CD4-positive, CD25-positive, alpha-beta regulatory T cell (primary cell): ENCODE measurements at regions not wholly inside any gene's neighbourhood (a gene's known extent, or its start where the extent isn't known, plus 50 kb on each side); places are given as distances from the start of the nearest gene placed in this dataset.
A peak's percentile ranks its signal among the peaks of the same experiment; 100 is the strongest.

Experiments used
- ATAC-seq, 2 donors: fragments of 150-1000 bp; cut with Tn5 transposase; one replicate each; pipeline ENCODE4 v1.10.0; 2021; ENCODE audit warnings: low read depth in 2 of 2, moderate number of reproducible peaks in 2 of 2, moderate library complexity in 1 of 2
- DNase-seq, 3 donors: peaks; one replicate each; pipeline versions ENCODE4 v3.0.0 to v3.0.0-alpha.2; 2012 to 2022; ENCODE audit warnings: mixed read lengths in 1 of 3
- H3K27ac ChIP-seq: one replicate; pipeline ENCODE4 v1.7.0; 2013; ENCODE audit warnings: mild to moderate bottlenecking, low read length; ENCODE audit not compliant: insufficient read depth, poor library complexity, severe bottlenecking
- H3K27me3 ChIP-seq: one replicate; pipeline ENCODE4 v1.7.0; 2013; ENCODE audit warnings: low read length; ENCODE audit not compliant: control insufficient read depth, insufficient read depth
- H3K36me3 ChIP-seq: one replicate; pipeline ENCODE4 v1.7.0; 2013; ENCODE audit warnings: mild to moderate bottlenecking, low read length, moderate library complexity; ENCODE audit not compliant: control insufficient read depth, insufficient read depth
- H3K4me1 ChIP-seq: 2 replicates; pipeline ENCODE4 v1.7.0; 2013; ENCODE audit warnings: mild to moderate bottlenecking, low read length; ENCODE audit not compliant: insufficient read depth, control insufficient read depth, poor library complexity, severe bottlenecking
- H3K4me3 ChIP-seq: one replicate; pipeline ENCODE4 v1.7.0; 2013; ENCODE audit warnings: low read depth, mild to moderate bottlenecking, low read length, moderate library complexity
- H3K9me3 ChIP-seq, 2 experiments: 1 replicate in 1 of 2; 2 replicates in 1 of 2; pipeline ENCODE4 v1.7.0; 2013; ENCODE audit warnings: low read length in 2 of 2, mild to moderate bottlenecking in 1 of 2, moderate library complexity in 1 of 2; ENCODE audit not compliant: control insufficient read depth in 2 of 2
- H3K27ac Mint-ChIP-seq, 3 donors: one replicate each; pipeline ENCODE4 v1.8.0; 2020 to 2022; ENCODE audit warnings: mild to moderate bottlenecking in 3 of 3, mixed read lengths in 3 of 3, moderate library complexity in 2 of 3
- H3K27me3 Mint-ChIP-seq: one replicate; pipeline ENCODE4 v1.8.0; 2022; ENCODE audit warnings: mild to moderate bottlenecking, mixed read lengths
- H3K36me3 Mint-ChIP-seq: one replicate; pipeline ENCODE4 v1.8.0; 2020; ENCODE audit warnings: mixed read lengths
- H3K4me1 Mint-ChIP-seq, 4 donors: one replicate each; pipeline ENCODE4 v1.8.0; 2020 to 2022; ENCODE audit warnings: mixed read lengths in 4 of 4, mild to moderate bottlenecking in 1 of 4
- H3K4me3 Mint-ChIP-seq, 4 donors: one replicate each; pipeline ENCODE4 v1.8.0; 2020 to 2022; ENCODE audit warnings: mild to moderate bottlenecking in 4 of 4, mixed read lengths in 4 of 4, moderate library complexity in 3 of 4
- H3K9me3 Mint-ChIP-seq, 7 donors: one replicate each; pipeline ENCODE4 v1.8.0; 2020 to 2022; ENCODE audit warnings: mixed read lengths in 7 of 7, mild to moderate bottlenecking in 3 of 7, moderate library complexity in 2 of 7

DNA sequence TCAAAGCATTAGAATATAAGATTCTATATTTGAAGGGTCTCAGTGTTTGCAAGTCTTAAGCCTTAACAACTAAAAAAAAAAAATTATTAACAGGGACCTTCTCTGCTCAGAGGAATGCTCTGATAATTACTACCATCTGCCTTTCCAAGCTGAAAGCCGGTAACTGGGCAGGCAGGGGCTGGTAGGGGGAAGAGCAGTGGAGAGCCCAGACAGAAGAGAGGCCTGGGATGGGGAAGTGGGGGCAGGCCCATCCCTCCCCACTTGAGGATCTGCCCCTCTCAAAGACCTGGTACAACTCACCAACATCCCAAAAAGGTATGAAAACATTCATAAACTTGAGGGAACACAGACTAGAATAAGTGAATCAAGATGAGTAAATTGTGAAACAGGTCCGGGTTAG, 113.9 kb downstream of the QDPR start:
- no peak overlapping the region for H3K4me3 ChIP-seq
- no peaks in the 10 kb centered on the region for H3K4me1 Mint-ChIP-seq
- H3K27me3 ChIP-seq = no peaks in the 10 kb centered on the region
- no peaks in the 10 kb centered on the region for H3K9me3 ChIP-seq
- H3K4me1 ChIP-seq = no peaks in the 10 kb centered on the region
- H3K36me3 ChIP-seq = no peaks in the 10 kb centered on the region
- no peak overlapping the region for H3K4me3 Mint-ChIP-seq
- ATAC-seq = no peak
- H3K9me3 Mint-ChIP-seq = peaks cover 0 to 2% (median 0%) of the 10 kb centered on the region in 7 donors
- DNase-seq = no peak
- H3K27ac Mint-ChIP-seq = no peak overlapping the region
- peaks cover 5% of the 10 kb centered on the region for H3K27me3 Mint-ChIP-seq
- H3K36me3 Mint-ChIP-seq = no peaks in the 10 kb centered on the region
- H3K27ac ChIP-seq = no peak overlapping the region

DNA sequence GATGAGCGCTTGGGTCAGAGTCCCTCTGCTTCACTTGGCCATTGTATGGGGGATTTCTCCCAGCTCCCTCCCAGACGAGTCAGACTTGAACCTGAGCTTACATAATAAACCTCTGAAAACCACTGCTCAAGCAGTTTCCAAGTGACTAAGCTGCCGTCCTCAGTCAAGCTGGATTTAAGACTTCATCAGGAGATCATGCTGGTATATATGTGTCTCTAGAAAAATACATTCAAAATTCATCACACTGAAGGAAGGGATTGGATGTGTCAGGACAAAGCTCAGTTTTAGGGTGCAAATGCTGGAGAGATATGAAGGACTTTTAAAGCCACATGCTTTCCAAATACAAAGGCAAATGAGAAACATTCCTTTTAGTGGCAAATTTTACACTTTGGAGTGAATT, 114.3 kb downstream of the QDPR start:
- H3K4me1 ChIP-seq = no peaks in the 10 kb centered on the region
- Mint-ChIP-seq H3K36me3 (no peaks in the 10 kb centered on the region), H3K9me3 (peaks cover 0 to 2% (median 0%) of the 10 kb centered on the region in 7 donors), H3K4me1 (no peaks in the 10 kb centered on the region), H3K27me3 (peaks cover 5% of the 10 kb centered on the region), H3K4me3 (no peak overlapping the region), H3K27ac (no peak overlapping the region)
- no peaks in the 10 kb centered on the region for H3K9me3 ChIP-seq
- no peaks in the 10 kb centered on the region for H3K36me3 ChIP-seq
- DNase-seq (no peak), ATAC-seq (no peak)
- no peaks in the 10 kb centered on the region for H3K27me3 ChIP-seq
- H3K27ac ChIP-seq = no peak overlapping the region
- no peak overlapping the region for H3K4me3 ChIP-seq

DNA sequence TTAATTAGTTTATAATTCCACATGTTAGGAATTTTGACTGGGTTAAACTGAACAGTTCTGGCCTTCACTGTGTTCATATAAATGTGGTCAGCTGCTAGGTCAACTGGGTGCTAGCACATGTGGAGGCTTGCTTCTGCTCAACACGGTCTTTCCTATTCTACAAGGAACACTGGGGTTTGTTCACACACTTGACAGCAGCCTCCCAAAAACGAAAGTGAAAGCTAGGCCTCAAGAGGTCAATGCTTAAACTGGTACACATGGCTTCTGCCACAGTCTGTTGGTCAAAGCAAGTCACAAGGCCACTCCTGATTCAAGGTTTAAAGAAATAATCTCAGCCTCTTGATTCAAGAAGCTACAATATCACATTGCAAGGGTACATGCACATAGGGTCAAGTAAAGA, 126.5 kb downstream of the QDPR start:
- H3K4me3 Mint-ChIP-seq = peak overlapping the region in 2 of 4 donors; percentile 8 to 55
- DNase-seq = peak in 1 of 3 donors; percentile 62

DNA sequence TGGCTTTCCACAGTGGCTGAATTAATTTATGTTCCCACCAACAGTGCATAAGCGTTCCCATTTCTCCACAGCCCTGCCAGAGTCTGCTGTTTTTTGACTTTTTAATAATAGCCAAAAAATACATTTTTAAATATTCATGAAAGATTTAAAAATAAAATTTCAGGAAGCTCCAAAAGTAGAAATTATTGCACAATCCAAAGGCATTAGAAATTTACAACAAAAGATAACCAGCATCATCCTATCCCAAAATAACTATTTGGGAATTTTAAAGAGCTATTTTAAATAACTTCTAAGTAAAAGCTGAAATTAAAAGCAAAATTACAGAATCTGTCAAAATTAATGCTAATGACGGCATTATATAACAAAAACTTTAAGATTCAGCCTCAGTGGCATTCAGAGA, 131.5 kb downstream of the QDPR start:
- Mint-ChIP-seq H3K27me3 (no peaks in the 10 kb centered on the region), H3K4me3 (no peak overlapping the region), H3K9me3 (peaks cover 0 to 4% (median 0%) of the 10 kb centered on the region in 7 donors), H3K4me1 (peaks cover 1 to 10% (median 2%) of the 10 kb centered on the region in 4 donors), H3K36me3 (no peaks in the 10 kb centered on the region), H3K27ac (no peak overlapping the region)
- Histone ChIP-seq H3K27ac (no peak overlapping the region), H3K9me3 (no peaks in the 10 kb centered on the region), H3K4me1 (no peaks in the 10 kb centered on the region), H3K27me3 (no peaks in the 10 kb centered on the region), H3K4me3 (no peak overlapping the region), H3K36me3 (no peaks in the 10 kb centered on the region)
- DNase-seq = no peak
- ATAC-seq = no peak

More for the DNA sequence above, 126.5 kb downstream of the QDPR start:
- Histone ChIP-seq H3K27me3 (no peaks in the 10 kb centered on the region), H3K9me3 (no peaks in the 10 kb centered on the region), H3K4me1 (no peaks in the 10 kb centered on the region), H3K4me3 (peak overlapping the region; percentile 29), H3K27ac (no peak overlapping the region), H3K36me3 (no peaks in the 10 kb centered on the region)
- Mint-ChIP-seq H3K4me1 (peaks cover 5 to 14% (median 6%) of the 10 kb centered on the region in 4 donors), H3K36me3 (no peaks in the 10 kb centered on the region), H3K9me3 (peaks cover 0 to 10% (median 0%) of the 10 kb centered on the region in 7 donors), H3K27me3 (no peaks in the 10 kb centered on the region), H3K27ac (peak overlapping the region in 2 of 3 donors; percentile 56 to 57)
- no peak for ATAC-seq

DNA sequence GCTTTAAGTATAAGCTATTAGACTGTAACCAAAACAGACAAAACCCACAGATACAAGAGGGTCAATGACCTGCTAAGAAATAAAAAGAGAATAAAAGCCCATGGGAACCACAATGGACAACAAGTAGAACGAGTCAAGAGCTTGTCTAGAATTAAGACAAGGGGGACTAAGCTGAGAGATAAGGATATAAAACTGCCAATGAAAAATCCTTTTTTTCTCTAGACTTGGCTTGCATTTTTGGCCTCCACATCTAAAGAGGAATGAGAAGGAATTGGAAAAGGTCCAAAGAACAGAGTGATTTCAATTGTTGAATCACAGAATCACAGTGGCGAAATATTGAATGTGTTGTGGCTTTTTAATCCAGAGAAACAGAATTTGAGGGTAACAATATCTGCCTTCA, 135.7 kb downstream of the QDPR start:
- ATAC-seq (no peak), DNase-seq (no peak)
- H3K36me3 Mint-ChIP-seq = no peaks in the 10 kb centered on the region
- no peaks in the 10 kb centered on the region for H3K9me3 ChIP-seq
- peaks cover 0 to 3% (median 0%) of the 10 kb centered on the region in 7 donors for H3K9me3 Mint-ChIP-seq
- no peaks in the 10 kb centered on the region for H3K4me1 Mint-ChIP-seq
- no peaks in the 10 kb centered on the region for H3K4me1 ChIP-seq
- no peak overlapping the region for H3K27ac Mint-ChIP-seq
- peaks cover 3% of the 10 kb centered on the region for H3K27me3 ChIP-seq
- no peak overlapping the region for H3K4me3 Mint-ChIP-seq
- no peaks in the 10 kb centered on the region for H3K36me3 ChIP-seq
- H3K27me3 Mint-ChIP-seq = peaks cover 4% of the 10 kb centered on the region
- no peak overlapping the region for H3K4me3 ChIP-seq
- no peak overlapping the region for H3K27ac ChIP-seq

DNA sequence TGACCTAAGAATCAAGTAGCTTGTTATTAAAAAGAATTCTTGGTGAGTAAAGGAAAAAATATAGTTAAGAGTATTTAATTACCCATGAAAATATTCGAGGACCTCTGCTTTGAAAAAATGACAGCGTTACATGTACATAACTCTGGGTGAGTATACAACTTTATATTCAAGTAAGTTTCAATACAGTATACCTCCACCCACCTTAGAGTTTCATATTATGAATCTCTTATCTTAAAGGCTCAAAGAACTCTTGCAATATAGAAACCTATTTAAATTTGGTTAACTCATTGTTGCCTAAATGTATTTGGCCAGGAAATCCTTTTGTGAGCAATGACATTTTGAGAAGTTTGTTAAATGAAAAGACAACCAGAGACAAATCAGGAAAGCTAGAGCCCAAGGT, 138.2 kb downstream of the QDPR start:
- Mint-ChIP-seq H3K4me1 (no peaks in the 10 kb centered on the region), H3K27ac (no peak overlapping the region), H3K9me3 (peaks cover 0 to 3% (median 0%) of the 10 kb centered on the region in 7 donors), H3K36me3 (no peaks in the 10 kb centered on the region), H3K4me3 (no peak overlapping the region), H3K27me3 (peaks cover 4% of the 10 kb centered on the region)
- H3K9me3 ChIP-seq = no peaks in the 10 kb centered on the region
- H3K4me3 ChIP-seq = no peak overlapping the region
- DNase-seq (no peak), ATAC-seq (no peak)
- no peaks in the 10 kb centered on the region for H3K36me3 ChIP-seq
- H3K27ac ChIP-seq = no peak overlapping the region
- no peaks in the 10 kb centered on the region for H3K4me1 ChIP-seq
- peaks cover 3% of the 10 kb centered on the region for H3K27me3 ChIP-seq

DNA sequence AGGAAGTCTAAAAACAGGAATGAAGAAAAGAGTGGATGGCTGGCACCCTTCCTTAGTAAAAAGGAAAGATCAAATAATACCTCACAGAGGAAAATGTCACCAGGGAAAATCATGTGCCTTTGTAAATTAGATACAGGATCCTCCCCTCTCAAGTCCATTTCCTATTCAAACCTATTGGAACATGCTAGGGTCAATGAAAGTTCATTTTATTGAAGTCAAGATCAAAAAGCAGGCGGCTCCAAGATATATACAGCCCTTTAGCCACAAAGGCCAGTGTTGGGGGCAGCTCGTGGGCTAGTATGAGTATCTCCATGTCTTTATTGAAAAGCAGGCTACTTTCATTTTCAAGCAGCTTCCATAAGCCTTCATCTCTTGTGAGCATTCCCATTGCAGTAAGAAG, 141.1 kb downstream of the QDPR start:
- no peaks in the 10 kb centered on the region for H3K9me3 ChIP-seq
- H3K27ac ChIP-seq = no peak overlapping the region
- Mint-ChIP-seq H3K9me3 (peaks cover 0 to 3% (median 0%) of the 10 kb centered on the region in 7 donors), H3K4me1 (no peaks in the 10 kb centered on the region), H3K36me3 (no peaks in the 10 kb centered on the region), H3K27me3 (peaks cover 4% of the 10 kb centered on the region), H3K4me3 (no peak overlapping the region), H3K27ac (no peak overlapping the region)
- H3K4me1 ChIP-seq = no peaks in the 10 kb centered on the region
- no peak overlapping the region for H3K4me3 ChIP-seq
- no peak for ATAC-seq
- DNase-seq = no peak
- peaks cover 3% of the 10 kb centered on the region for H3K27me3 ChIP-seq
- no peaks in the 10 kb centered on the region for H3K36me3 ChIP-seq

DNA sequence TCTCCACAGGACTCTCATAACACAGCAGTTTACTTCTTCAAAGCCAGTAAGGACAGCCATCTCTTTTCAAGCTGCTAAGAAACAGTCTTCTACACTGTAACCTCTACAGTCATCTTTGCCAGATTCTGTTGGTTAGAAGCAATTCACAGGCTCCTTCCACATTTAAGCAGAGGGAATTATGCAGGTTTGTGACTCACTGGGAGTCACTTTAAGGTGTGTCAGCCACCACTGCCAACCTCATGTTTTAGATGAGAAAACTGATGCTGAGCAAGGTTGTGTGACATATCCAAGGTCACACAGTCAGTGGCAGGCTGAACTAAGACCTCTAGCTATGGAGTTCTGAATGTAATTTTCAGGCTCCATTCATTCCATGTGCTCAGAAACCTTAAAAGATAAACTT, 143.5 kb downstream of the QDPR start:
- Mint-ChIP-seq H3K27ac (no peak overlapping the region), H3K27me3 (peaks cover 8% of the 10 kb centered on the region), H3K4me3 (no peak overlapping the region), H3K4me1 (no peaks in the 10 kb centered on the region), H3K9me3 (peaks cover 0 to 2% (median 0%) of the 10 kb centered on the region in 7 donors), H3K36me3 (no peaks in the 10 kb centered on the region)
- Histone ChIP-seq H3K27me3 (peaks cover 3% of the 10 kb centered on the region), H3K27ac (no peak overlapping the region), H3K4me3 (no peak overlapping the region), H3K9me3 (no peaks in the 10 kb centered on the region), H3K4me1 (no peaks in the 10 kb centered on the region), H3K36me3 (no peaks in the 10 kb centered on the region)
- no peak for DNase-seq
- ATAC-seq = no peak
